HG03095 (cell line): ENCODE measurements at regions not wholly inside any gene's neighbourhood (a gene's known extent, or its start where the extent isn't known, plus 50 kb on each side); places are given as distances from the start of the nearest gene placed in this dataset.

Source experiments
- ATAC-seq: cut with Tn5 transposase; IDR thresholded peaks from one replicate; pipeline ENCODE4 v1.9.1; 2021; ENCODE audit warnings: moderate library complexity; ENCODE audit not compliant: unreplicated experiment

GRCh38 chr13:64428196-64428595 lies 2801.9 kb downstream of the PCDH9 start:
- no peak for ATAC-seq

GRCh38 chr13:64423467-64423866 lies 2806.7 kb downstream of the PCDH9 start:
- ATAC-seq: no peak

GRCh38 chr13:64420181-64420580 lies 2810.0 kb downstream of the PCDH9 start:
- no peak for ATAC-seq

- ATAC-seq: no peak
Measured at GRCh38 chr13:64417581-64417980, 2812.6 kb downstream of the PCDH9 start.

- ATAC-seq: no peak
Measured at GRCh38 chr13:64414381-64414780, 2815.8 kb downstream of the PCDH9 start.

- no peak for ATAC-seq
Measured at GRCh38 chr13:64413529-64413928, 2816.6 kb downstream of the PCDH9 start.

GRCh38 chr13:64410276-64411053 lies 2819.7 kb downstream of the PCDH9 start:
- no peak for ATAC-seq

- ATAC-seq: no peak
Measured at GRCh38 chr13:64397701-64398100, 2832.4 kb downstream of the PCDH9 start.

- no peak for ATAC-seq
Measured at GRCh38 chr13:64377606-64378005, 2852.5 kb downstream of the PCDH9 start.

- no peak for ATAC-seq
Measured at GRCh38 chr13:64371461-64371860, 2858.7 kb downstream of the PCDH9 start.

GRCh38 chr13:64371045-64371444 lies 2859.1 kb downstream of the PCDH9 start:
- ATAC-seq: no peak

- no peak for ATAC-seq
Measured at GRCh38 chr13:64369121-64369520, 2861.0 kb downstream of the PCDH9 start.

GRCh38 chr13:64362564-64362963 lies 2867.6 kb downstream of the PCDH9 start:
- no peak for ATAC-seq

GRCh38 chr13:64347664-64348063 lies 2882.5 kb downstream of the PCDH9 start:
- no peak for ATAC-seq

GRCh38 chr13:64339373-64340063 lies 2890.6 kb downstream of the PCDH9 start:
- no peak for ATAC-seq

- ATAC-seq: no peak
Measured at GRCh38 chr13:64338671-64339070, 2891.5 kb downstream of the PCDH9 start.

GRCh38 chr13:64333888-64334287 lies 2896.2 kb downstream of the PCDH9 start:
- no peak for ATAC-seq

- no peak for ATAC-seq
Measured at GRCh38 chr13:64332048-64332447, 2898.1 kb downstream of the PCDH9 start.

GRCh38 chr13:64327505-64328194 lies 2902.5 kb downstream of the PCDH9 start:
- ATAC-seq: no peak

GRCh38 chr13:64314331-64314730 lies 2898.7 kb upstream of the PCDH20 start:
- ATAC-seq: no peak

GRCh38 chr13:64311948-64312347 lies 2896.3 kb upstream of the PCDH20 start:
- no peak for ATAC-seq

GRCh38 chr13:64311112-64311511 lies 2895.5 kb upstream of the PCDH20 start:
- no peak for ATAC-seq
